ENCODE measurements at regions not wholly inside any gene's neighbourhood (a gene's known extent, or its start where the extent isn't known, plus 50 kb on each side); places are given as distances from the start of the nearest gene placed in this dataset.

- TF ChIP-seq, protein P1, sequence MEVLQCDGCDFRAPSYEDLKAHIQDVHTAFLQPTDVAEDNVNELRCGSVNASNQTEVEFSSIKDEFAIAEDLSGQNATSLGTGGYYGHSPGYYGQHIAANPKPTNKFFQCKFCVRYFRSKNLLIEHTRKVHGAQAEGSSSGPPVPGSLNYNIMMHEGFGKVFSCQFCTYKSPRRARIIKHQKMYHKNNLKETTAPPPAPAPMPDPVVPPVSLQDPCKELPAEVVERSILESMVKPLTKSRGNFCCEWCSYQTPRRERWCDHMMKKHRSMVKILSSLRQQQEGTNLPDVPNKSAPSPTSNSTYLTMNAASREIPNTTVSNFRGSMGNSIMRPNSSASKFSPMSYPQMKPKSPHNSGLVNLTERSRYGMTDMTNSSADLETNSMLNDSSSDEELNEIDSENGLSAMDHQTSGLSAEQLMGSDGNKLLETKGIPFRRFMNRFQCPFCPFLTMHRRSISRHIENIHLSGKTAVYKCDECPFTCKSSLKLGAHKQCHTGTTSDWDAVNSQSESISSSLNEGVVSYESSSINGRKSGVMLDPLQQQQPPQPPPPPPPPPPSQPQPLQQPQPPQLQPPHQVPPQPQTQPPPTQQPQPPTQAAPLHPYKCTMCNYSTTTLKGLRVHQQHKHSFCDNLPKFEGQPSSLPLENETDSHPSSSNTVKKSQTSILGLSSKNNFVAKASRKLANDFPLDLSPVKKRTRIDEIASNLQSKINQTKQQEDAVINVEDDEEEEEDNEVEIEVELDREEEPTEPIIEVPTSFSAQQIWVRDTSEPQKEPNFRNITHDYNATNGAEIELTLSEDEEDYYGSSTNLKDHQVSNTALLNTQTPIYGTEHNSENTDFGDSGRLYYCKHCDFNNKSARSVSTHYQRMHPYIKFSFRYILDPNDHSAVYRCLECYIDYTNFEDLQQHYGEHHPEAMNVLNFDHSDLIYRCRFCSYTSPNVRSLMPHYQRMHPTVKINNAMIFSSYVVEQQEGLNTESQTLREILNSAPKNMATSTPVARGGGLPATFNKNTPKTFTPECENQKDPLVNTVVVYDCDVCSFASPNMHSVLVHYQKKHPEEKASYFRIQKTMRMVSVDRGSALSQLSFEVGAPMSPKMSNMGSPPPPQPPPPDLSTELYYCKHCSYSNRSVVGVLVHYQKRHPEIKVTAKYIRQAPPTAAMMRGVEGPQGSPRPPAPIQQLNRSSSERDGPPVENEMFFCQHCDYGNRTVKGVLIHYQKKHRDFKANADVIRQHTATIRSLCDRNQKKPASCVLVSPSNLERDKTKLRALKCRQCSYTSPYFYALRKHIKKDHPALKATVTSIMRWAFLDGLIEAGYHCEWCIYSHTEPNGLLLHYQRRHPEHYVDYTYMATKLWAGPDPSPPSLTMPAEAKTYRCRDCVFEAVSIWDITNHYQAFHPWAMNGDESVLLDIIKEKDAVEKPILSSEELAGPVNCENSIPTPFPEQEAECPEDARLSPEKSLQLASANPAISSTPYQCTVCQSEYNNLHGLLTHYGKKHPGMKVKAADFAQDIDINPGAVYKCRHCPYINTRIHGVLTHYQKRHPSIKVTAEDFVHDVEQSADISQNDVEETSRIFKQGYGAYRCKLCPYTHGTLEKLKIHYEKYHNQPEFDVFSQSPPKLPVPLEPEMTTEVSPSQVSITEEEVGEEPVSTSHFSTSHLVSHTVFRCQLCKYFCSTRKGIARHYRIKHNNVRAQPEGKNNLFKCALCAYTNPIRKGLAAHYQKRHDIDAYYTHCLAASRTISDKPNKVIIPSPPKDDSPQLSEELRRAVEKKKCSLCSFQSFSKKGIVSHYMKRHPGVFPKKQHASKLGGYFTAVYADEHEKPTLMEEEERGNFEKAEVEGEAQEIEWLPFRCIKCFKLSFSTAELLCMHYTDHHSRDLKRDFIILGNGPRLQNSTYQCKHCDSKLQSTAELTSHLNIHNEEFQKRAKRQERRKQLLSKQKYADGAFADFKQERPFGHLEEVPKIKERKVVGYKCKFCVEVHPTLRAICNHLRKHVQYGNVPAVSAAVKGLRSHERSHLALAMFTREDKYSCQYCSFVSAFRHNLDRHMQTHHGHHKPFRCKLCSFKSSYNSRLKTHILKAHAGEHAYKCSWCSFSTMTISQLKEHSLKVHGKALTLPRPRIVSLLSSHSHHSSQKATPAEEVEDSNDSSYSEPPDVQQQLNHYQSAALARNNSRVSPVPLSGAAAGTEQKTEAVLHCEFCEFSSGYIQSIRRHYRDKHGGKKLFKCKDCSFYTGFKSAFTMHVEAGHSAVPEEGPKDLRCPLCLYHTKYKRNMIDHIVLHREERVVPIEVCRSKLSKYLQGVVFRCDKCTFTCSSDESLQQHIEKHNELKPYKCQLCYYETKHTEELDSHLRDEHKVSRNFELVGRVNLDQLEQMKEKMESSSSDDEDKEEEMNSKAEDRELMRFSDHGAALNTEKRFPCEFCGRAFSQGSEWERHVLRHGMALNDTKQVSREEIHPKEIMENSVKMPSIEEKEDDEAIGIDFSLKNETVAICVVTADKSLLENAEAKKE (CRISPR knock-in tag; IDR thresholded peaks at IDR 0.05): no peak
Measured at GRCh38 chr3:189500798-189501495, 130.2 kb upstream of the TP63 start (continued).

DNA sequence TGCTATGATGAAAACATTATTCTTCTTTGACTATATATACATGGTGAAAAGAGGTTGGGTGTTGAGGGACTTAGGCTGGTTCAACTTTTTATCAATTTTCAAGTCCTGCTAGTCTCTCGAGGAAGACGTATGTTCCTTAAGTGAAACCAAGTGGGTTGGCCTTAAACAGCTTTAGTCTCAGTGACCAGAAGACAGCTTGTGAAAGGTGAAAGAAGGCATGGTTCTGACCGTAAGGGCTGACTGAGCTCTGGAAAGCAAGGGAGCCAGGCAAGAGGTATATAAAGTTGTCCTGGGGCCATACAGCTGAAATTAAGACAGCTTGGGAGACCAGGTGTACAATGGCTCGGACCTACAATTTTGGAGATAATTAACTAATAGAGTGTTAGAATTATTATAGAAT, 128.9 kb upstream of the TP63 start:
- Histone ChIP-seq H3K4me1 (ENCODE audit: insufficient read depth) (no peaks in the 10 kb centered on the region), H3K4me3 (no peak overlapping the region), H3K4me2 (no peak overlapping the region), H3K79me2 (replicated peaks; ENCODE audit: insufficient read depth) (no peaks in the 10 kb centered on the region), H3K9me2 (ENCODE audit: insufficient read depth) (0 out of 2 replicates have a peak, but pooled peaks cover 5% of the 10 kb centered on the region), H2AFZ (no peak overlapping the region), H3K27ac (ENCODE audit: low read depth) (no peak overlapping the region), H3K27me3 (ENCODE audit: insufficient read depth) (no peaks in the 10 kb centered on the region), H3K36me3 (ENCODE audit: insufficient read depth) (no peaks in the 10 kb centered on the region), H3F3A (replicated peaks; ENCODE audit: low read depth) (no peaks in the 10 kb centered on the region), H4K20me1 (replicated peaks; ENCODE audit: insufficient read depth) (no peaks in the 10 kb centered on the region)
- Mint-ChIP-seq H3K4me1 (no peaks in the 10 kb centered on the region; the same call in 2 of the 3 replicates), H3K9me3 (no peaks in the 10 kb centered on the region), H3K27me3 (ENCODE audit: insufficient read depth, low read depth, poor library complexity) (no peaks in the 10 kb centered on the region), H3K36me3 (ENCODE audit: low read depth) (no peaks in the 10 kb centered on the region), H3K27ac (no peak overlapping the region), H3K4me3 (no peak overlapping the region)
- ATAC-seq (no peak), DNase-seq (ENCODE audit: low spot score) (no peak)
- TF ChIP-seq CREB1 (CRISPR knock-in tag; IDR thresholded peaks at IDR 0.05; ENCODE audit: low read depth) (no peak), POLR2AphosphoS5 (IDR thresholded peaks at IDR 0.05; ENCODE audit: low read depth) (no peak), JUNB (IDR thresholded peaks at IDR 0.05; ENCODE audit: unreplicated experiment) (no peak), EZH2 (IDR thresholded peaks at IDR 0.05; ENCODE audit: low read depth, unreplicated experiment) (no peak), REST (IDR thresholded peaks at IDR 0.05; ENCODE audit: unreplicated experiment) (no peak), EZH2phosphoT487 (IDR thresholded peaks at IDR 0.05; ENCODE audit: unreplicated experiment) (no peak), ZNF114 (CRISPR knock-in tag; IDR thresholded peaks at IDR 0.05) (no peak), STAT1 (IDR thresholded peaks at IDR 0.05; ENCODE audit: unreplicated experiment) (no peak)
- TF ChIP-seq, protein P2, sequence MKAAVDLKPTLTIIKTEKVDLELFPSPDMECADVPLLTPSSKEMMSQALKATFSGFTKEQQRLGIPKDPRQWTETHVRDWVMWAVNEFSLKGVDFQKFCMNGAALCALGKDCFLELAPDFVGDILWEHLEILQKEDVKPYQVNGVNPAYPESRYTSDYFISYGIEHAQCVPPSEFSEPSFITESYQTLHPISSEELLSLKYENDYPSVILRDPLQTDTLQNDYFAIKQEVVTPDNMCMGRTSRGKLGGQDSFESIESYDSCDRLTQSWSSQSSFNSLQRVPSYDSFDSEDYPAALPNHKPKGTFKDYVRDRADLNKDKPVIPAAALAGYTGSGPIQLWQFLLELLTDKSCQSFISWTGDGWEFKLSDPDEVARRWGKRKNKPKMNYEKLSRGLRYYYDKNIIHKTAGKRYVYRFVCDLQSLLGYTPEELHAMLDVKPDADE (IDR thresholded peaks at IDR 0.05): no peak
- TF ChIP-seq, protein P3, sequence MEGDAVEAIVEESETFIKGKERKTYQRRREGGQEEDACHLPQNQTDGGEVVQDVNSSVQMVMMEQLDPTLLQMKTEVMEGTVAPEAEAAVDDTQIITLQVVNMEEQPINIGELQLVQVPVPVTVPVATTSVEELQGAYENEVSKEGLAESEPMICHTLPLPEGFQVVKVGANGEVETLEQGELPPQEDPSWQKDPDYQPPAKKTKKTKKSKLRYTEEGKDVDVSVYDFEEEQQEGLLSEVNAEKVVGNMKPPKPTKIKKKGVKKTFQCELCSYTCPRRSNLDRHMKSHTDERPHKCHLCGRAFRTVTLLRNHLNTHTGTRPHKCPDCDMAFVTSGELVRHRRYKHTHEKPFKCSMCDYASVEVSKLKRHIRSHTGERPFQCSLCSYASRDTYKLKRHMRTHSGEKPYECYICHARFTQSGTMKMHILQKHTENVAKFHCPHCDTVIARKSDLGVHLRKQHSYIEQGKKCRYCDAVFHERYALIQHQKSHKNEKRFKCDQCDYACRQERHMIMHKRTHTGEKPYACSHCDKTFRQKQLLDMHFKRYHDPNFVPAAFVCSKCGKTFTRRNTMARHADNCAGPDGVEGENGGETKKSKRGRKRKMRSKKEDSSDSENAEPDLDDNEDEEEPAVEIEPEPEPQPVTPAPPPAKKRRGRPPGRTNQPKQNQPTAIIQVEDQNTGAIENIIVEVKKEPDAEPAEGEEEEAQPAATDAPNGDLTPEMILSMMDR (conservative IDR thresholded peaks at IDR 0.05; ENCODE audit: low read depth in 2 of 2): no peak
